NCI-H345 treated with DMSO at 0.1 percent for 48 hours (cell line): ENCODE measurements at regions not wholly inside any gene's neighbourhood (a gene's known extent, or its start where the extent isn't known, plus 50 kb on each side); places are given as distances from the start of the nearest gene placed in this dataset.

Source experiments
- DNase-seq: peaks from one replicate; lab custom pipeline; 2025; ENCODE audit not compliant: unreplicated experiment; lab: John Stamatoyannopoulos, UW

DNA sequence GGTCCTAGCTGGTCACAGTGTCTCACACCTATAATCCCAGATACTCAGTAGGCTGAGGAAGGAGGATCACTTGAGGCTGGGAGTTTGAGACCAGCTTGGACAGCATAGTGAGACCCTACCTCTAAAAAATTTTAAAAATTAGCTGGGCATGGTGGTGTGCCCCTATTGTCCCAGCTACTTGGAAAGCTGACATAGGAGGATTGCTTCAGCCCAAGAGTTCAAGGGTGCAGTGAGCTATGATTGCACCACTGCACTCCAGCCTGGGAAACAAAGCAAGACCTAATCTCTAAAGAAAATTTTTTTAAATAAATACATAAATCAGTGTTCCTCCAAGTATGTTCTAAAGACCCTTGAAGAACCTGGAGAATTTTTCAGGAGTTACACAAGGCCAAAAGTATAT is 50.6 kb upstream of the GNAO1 start:
- no peak for DNase-seq

DNA sequence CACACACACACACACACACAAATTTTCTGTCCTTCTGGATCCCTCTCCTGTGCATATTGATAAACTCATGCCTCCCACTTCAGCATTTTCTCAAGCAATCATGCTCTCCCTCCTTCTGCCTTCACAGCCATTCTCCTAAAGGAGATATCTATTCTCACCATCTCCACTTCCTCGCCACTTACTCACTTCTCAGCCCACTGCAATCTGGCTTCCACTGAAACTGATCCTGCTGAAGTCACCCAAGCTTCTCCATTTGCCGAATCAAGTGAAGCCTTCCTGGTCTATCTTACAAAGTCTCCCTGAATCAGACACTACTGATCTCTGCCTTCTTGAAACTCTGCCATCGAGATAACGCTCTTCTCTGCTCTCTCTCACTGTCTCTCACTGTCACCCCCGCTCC is 54.0 kb upstream of the GNAO1 start:
- DNase-seq = no peak

DNA sequence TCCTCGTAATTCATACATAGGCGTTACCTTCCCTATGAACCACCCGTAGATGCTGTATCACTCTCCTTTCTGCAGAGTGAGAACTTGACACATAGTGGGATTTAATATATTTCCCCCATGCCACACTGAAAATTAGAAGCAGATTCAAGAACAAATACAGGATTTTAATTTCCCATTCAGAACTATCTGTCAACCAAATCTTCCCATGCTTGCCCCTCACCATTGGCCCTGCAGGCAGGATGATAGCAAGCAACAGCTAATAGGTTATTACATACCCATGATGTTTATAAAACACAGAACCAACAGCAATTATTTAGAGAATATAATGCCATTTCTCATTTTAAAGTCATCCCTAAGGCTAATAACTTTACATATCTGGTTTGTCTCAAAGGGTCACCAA is 55.0 kb upstream of the GNAO1 start:
- DNase-seq = no peak

DNA sequence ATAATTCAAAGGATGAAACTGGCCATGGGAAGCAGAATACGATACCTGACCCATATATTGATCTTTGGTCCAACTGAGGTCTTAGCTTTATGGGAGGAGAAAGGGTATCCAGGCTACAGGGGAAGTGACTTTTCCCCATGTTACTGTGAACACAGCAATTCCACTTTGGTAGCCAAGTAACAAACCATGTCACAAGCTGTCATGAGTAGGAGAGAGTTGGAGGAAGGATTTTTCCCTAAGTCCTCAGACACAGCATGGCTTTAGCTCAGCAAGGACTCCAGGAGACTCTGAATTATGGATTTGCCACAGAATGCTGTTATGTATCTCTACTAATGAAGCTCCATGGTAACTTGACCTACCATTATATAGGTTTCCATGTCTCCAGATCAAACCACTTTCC is 56.5 kb upstream of the GNAO1 start:
- DNase-seq = no peak

DNA sequence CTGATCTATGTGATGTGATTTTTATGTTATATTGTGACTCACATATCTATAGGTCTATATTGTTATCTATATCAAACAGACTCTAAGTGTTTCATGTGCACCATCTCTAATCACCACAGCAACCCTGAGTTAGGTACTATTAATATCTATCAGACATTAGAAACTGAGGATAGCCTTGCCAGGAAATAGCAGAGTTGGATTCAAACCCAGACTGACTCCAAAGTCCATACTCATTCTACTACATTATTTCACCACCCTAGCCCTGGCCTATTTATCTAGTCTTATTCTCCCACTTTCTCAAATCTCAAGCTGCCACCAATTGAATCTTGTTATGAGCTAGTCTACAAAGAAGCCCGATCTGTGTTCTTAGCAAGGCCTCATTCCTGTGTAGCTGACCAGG is 65.4 kb upstream of the GNAO1 start:
- DNase-seq = no peak

DNA sequence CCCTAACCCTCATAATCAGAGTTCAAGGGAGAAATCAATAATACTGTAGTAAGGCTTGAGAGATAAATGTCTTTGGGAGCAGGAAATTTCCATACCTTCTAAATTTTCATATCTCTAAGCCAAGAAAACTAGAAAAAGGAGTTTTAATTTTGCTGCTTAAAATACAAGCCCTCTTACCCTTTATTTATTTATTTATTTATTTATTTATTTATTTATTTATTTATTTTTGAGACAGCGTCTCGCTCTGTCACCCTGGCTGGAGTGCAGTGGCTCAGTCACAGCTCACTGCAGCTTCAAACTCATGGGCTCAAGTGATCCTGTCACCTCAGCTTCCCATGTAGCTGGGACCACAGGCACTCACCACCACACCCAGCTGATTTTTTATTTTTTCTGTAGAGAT is 69.0 kb upstream of the GNAO1 start:
- DNase-seq = no peak

DNA sequence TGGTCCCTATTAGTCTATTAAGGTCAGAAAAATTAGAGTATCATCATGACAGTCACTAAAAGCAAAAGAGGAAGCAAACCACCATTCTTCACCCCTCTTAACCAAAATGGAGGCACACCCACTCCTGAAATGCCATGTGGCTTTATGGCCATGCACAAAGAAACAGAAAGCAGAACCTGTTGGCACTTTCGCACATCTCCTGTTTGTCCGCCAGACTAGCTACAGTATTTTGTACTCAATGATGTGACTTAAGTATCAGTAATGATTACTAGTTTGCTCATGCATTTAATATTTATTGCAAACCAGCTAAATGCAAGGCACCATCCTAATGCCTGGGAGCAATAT is 70.2 kb upstream of the GNAO1 start:
- no peak for DNase-seq

DNA sequence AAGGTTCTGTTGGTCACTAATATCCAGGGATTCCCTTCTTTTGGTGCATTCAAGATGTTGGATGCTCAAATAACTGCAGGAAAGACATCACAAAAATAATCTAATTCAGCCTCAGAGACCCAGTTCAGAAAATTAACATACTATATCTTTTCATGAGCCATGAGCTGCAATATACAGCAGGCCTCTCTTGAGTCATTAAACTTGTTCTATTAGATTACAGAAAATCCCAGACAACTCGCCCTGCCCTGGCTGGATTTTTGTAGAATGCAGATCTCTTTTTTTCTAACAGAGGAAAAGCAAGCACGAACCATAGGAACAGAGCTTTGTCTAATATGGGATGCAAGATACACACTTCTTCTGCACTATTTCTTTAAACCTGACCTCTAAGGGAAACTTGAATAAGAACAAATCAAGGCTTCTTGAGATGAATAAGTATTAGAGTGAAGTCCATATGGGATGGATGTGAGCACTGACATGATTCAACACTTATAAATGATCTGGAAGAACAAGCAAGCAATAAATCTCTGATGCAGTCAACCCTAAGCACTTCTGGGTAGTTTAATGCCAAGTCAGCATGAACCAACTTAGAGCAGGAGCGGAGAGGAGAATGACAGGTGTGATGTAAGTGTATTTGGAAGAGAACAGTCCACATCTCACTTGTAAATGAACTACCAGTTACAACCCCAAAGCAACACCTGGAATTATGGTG is 70.7 kb upstream of the GNAO1 start:
- no peak for DNase-seq

DNA sequence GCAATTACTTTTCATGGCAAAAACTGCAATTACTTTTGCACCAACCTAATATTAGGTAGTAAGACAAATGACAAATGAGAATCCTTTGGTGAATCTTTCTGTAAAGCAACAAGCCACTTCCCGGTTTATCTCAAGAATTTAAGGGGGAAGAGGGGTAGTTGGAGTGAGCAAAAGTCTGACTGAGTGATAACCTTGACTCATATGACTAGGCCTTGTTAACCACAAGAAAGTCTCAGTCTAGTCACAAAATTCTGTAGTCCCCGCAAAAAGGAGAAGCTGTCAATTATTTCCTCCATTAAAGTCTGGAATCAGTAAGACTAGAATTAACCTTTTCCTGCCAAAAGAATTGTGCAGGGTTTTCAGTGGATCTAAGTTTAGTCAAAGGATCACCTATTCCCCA is 72.2 kb upstream of the GNAO1 start:
- no peak for DNase-seq

DNA sequence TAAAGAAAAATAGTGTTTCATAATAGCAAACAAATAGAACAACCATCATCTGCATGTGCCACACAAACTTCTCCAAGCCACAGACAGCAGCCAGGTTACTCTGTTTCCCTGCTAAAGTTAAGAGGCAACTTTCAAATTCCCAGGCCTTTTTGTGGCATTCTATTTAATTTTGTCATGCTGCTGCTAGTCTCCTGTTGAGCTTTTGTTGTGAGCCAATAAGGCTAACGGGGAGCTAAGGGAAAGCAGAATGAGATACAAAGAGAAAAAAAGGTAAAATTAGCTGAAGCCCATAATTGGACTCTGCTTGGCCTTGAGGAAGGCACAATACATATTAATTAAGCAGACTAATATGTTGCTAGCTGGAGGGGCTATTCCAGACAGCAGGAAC is 74.7 kb upstream of the GNAO1 start:
- no peak for DNase-seq

DNA sequence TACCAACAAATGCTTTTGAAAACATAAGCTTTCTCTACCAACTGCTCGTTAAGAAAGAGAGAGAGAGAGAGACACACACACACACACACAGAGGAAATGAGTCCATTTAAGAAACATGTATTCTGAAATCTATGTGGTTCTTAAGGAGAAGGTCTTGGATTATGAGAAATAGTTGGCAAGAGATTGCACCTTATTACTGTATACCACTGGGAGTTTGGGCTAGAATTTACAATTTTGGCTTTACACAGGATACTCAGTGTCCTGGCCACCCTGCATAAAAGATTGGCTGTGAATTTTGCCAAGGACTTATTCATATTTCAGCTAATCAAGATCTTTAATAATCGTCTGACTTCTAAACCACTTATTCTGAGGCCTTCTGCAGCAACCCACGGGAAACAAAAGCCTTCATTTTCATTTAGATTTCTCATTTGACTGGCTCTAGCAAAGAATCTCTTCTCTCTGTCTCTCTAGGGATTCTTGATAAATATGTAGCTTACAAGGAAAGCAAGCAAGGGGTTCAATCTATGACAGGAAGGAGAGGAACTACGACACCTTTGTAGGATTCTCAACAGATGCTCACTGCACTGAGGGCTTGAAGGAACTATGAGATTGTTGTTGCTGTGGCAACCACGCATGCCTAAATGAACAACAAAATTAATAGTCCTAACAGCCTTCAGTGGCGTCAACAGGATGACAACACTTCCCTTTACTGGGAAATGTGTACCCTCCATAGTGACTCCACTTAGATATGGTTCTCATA is 75.3 kb upstream of the GNAO1 start:
- no peak for DNase-seq

DNA sequence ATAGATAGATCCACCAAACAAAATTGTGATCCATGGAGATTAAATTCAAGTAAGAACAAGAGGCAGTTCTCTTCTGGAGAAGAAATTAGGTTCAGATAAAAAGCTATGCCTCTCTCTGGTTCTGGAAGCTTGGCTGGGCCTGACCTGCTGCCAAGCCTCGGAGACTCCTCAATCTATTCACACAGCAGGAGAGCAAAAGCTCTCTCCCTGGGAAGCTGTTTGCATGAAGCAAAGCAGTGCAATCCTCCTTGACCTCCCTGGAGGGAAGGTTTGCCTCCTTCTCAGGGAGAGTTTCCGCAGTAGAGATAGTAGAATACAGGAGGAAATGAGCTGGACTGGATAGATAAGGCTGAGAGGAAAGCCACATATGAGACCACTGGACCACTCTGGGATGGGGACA is 78.1 kb upstream of the GNAO1 start:
- no peak for DNase-seq

DNA sequence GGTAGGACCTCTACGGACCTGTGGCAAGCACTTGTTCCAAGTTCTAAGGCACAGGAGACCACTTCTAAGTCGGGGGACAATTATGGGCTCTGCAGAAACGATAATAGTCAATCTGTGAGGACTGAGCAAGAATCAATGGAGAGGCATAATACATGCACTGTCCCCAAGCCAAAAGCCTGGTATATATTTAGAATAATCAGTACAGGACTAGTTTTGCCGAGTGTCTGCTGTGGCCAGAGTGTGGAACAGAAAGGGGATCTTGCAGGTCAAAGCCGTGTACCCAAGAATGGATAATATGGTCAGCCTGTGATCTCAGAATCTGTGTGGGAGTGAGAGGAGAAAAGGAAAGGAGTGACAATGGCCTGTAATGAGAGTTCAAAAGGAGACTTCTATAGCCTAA is 80.2 kb upstream of the GNAO1 start:
- no peak for DNase-seq

DNA sequence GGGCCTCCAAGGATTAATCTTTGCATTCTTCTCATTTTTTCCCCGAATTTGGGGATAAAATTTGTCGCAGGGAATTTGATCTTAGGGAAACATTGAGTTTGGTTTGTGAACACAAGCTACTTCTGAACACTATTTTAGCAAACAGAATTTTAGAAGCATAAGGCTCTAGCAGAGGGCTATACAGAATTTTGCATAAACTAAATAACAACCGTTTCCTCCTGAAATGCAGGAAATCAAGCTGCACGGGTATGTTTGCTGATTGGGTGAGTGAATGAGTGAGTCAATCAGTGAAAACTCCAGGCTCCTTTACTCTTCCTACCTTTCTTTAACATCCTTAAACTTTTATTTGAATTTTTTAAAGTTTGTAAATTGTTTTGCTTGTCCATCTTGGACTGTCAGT is 81.3 kb upstream of the GNAO1 start:
- DNase-seq = no peak

DNA sequence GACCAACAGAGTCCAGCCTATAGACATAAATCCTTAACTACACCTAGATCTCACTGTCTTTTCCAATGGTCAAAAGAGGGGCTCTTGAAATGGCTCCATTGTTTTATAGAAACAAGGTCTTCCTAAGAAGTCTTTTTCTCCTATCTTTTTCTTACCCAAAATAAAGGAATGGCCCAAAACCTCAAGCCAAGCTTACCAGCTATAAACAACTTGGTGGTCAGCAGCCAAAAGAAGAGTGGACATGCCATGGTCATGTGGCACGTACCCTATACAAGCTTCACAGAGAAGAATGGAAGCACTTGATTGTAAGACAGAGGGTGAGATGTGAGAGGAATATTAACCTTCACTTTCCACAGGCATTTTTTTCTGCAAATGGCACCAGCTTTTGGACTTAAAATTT is 82.1 kb upstream of the GNAO1 start:
- no peak for DNase-seq

DNA sequence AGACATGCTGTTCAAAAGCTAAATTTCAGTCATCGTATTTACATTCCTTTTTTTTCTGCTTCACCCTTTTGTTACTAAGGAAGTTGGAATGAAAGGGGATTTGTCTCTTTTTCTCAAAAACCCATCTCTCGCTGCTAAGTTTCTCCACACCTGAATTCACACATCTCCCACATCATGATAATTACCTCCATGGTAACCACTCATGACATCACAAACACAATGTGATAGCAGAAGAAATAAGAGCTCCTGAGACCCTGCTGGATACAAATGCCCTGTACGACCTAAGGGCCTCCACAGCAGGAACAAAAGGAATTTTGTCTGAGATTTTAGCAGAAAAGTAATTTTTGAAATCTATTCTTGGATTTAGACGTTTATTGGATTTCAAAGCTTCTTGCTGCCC is 82.6 kb upstream of the GNAO1 start:
- no peak for DNase-seq

DNA sequence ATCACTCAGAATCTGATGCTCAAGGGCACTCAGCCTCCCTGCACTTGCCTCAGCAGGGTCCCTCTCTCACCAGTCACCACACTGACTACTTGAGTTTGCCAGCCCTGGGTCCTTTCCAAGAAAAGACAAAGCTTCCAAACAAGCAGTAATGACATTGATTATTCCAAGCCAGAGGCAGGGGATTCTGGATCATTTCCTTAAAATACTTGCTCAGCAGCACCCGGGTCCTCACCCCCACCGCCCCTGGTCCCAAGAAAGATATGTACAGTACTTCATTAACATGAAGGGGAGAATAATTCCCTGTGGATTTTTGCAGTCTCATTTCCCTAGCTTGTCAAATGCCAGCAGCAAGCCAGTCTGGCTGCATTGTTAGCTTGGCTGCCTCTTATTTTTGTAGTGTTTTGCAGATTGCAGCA is 83.2 kb upstream of the GNAO1 start:
- DNase-seq = peak; percentile 41

DNA sequence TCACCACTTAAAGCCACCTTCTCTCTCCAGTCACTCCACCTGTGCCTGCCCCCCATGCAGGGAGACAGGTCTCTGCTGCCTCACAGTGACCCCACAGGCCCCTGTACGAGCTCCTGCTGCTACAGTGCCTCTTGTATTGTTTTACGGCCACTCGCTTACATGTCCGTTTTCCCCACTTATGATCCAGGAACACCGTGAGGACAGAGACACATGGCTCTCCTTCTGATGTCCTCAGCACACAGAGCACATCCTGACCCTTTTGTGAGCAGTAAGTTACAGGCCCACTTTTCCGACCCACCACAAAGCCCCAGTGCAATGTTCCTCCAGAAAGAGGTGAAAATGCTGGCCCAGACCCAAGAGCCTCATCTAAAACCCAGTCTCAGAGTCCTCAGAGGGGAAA is 84.8 kb upstream of the GNAO1 start:
- DNase-seq = no peak

DNA sequence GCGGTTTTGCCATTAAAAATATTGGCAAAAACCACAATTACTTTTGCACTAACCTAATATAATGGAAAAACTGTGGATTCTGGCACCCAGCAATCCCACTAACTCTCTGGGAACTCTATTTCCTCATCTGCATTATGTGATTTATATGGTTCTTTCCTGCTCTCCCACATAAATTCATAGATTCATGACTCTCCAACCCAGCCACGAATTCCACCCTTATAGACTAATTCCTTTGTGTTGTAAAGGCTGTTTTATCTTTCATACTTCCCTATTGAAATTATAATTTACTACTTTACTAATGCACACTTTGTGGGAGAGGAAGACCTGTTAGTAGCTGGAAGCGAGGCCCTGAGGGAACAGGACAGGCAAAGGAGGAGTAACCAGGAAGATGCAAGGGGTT is 88.4 kb upstream of the GNAO1 start:
- DNase-seq = no peak

DNA sequence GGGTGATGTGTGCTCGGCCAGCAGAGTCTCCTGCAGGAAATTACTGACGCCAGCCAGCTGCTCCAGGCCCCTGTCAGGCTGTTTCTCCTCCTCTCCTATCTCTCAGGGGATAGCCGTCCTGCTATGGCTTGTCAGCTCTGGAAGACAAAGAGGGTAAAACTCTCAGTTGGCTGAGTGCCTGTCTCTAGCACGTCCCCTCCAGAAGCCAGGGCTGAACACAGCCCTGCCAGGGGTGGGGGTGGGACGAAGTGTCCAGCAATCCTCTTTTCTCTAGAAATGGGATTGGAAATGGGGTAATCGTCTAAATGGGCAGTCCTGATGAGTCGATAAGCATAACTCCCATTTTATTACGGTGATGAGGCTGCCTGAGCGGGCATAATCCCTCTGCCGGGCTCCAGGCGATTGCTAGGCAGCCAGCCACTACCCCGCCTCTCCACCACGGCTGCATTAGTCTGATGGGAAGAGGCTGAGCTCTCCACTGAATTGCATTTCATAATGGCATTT is 89.1 kb upstream of the GNAO1 start:
- peak; percentile 35 for DNase-seq

DNA sequence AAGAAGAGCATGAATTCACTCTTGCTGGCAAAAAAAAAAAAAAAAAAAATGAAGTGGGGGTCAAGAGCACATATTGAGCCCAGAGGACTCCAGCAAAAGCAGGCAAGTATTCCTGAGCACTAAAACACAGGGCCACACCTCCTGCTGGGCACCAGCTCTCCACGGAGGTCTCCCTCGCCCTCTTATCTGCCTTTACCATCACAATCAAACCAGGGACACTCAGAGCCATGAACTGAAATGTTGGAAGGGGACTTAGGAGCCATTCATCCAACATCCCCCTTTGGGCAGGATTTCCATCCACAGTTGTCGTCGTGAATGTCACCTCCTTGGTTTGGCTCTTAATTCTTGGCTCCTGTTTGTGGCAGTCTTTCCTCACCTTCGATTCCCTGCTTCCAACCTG is 89.8 kb upstream of the GNAO1 start:
- no peak for DNase-seq

DNA sequence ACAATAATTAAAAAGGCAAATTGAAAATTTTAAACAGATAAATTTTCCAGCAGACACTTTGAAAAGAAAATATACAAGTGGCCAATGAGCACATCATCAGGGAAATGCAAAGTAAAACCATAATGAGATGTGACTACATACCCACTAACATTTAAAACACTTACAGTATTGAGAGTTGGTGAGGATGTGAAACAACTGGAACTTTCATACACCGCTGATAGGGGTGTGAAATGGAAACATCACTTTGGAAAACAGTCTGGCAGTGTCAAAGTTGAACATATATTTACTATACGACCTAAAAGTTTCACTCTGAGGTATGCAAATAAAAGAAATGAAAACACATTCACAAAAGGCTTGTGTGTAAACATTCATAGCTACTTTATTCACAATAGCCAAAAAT is 94.0 kb upstream of the GNAO1 start:
- no peak for DNase-seq

DNA sequence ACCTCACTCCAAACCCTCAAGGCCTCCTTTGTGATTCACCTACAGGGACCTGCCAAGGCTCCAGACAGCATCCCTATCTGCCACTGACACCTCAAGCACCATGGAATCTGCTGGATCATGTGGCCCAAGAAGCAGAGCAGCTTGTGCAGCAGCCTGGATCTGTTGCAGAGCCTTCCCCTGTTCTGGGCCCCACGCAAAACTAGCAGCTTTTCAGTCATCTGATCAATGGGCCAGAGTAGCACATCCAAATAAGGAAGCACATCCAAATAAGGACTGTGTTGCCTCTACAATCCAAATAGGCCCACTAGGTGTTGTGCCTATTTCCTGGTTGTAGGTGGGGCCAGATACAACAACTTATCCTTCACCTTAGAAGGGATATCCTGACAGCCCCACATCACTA is 97.1 kb upstream of the GNAO1 start:
- no peak for DNase-seq
